KBM-7 (cell line): ENCODE measurements at regions not wholly inside any gene's neighbourhood (a gene's known extent, or its start where the extent isn't known, plus 50 kb on each side); places are given as distances from the start of the nearest gene placed in this dataset.

Experiments used
- DNase-seq: peaks from one replicate; pipeline ENCODE4 v3.0.0-alpha.2; 2015
- in situ Hi-C: fragments of 300-500 bp; cut with MboI; formaldehyde crosslinking; loops from 2 replicates; pipeline ENCODE4 v1.14.3; 2020; ENCODE audit warnings: low sequenced_read_pairs, low pct_unique_long_range_greater_than_20kb, mixed read lengths

DNA sequence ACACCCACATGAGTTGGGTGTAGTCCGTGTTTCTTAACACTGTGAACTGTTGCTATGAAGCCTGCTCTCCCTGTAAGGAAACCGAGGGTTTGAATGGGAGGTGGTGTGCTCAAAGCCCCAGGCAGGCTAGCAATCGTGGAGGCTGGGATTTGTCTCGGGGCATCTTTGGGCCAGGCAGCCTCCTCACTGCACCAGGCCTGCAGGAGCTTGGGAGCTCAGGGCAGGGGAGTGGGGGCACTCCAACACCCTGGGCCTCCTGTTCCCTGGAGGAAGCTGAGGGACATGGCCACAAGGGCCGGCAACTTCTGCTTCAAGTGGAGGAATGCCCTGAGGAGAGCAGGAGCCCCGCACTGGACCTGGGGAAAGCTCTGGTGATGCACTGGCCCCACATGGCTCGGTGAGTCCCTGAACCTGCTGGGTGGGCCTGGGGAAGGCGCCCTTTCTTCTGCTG lies 164.7 kb upstream of the B3GAT1 start:
- DNase-seq = no peak
- in situ Hi-C loops = no loop called here

DNA sequence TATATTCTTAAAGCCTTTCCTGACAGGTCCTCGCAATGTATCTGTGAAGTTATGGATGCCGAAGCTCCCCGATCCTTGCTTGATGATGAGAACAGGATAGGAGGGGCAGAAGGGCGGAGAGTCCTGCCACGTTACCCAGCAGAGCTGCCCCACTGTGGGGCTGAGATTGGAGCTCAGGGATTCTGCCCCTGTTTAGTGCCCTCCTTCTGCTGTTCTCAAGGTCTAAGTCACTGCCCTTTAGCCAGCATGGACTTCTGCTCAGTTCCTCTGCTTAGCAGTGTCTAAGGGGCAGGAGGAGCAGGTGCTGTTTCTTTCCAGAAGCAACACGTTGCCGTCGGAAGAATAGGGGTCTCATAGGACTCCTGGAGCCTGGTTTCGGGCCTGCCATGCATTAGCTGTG lies 164.2 kb upstream of the B3GAT1 start:
- in situ Hi-C loops = no loop called here
- no peak for DNase-seq

DNA sequence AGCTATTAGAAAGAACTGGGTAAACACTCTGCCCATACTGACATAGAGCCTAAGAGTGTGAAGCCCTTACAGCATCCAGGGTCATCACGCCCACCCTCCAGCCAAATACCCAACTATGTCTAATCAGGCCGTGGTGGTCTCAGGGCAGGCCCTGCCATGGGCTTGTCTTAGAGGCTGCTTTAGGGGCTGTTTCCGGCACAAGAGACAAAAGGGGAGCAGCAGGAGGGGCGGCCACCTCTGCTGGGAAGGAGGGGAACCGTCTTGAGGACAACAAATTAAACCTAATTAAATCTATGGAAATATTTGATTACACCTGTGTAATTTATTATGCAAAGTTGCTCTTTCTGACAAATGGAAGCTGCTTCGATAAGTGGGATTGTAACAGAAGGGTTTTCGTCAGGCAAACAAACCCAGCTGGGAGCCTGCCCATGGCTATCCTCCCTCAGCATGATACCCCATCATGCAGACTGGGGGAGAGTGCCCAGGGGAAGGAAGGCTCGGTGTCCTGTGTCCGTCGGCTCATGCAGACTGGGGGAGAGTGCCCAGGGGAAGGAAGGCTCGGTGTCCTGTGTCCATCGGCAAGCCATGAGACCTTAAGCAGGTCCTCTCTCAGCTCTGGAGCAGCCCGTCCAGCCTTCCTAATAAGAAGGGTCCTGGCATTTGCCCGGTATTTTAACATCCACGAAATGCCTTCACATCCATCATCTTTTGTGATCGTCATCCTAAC lies 163.6 kb upstream of the B3GAT1 start:
- DNase-seq = no peak
- in situ Hi-C loops = no loop called here

DNA sequence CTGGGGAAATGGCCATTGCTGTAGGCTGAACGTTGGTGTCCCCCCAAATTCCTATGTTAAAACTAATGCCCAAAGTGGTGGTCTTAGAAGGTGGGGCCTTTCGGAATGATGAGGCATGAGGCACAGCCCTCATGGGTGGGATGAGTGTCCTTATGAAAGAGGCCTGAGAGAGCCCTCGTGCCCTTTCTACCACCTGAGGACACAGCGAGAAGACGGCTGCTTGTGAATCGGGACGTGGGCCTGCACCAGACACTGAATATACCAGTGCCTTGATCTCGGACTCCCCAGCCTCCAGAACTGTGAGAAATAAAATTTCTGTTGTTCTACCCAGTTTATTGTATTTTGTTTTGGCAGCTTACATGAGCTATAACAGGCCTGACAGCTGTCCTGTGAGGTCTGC lies 162.9 kb upstream of the B3GAT1 start:
- in situ Hi-C loops = no loop called here
- DNase-seq = no peak

- no peak for DNase-seq
- in situ Hi-C loops = no loop called here
Measured at GRCh38 chr11:134574425-134574824, 162.4 kb upstream of the B3GAT1 start.

DNA sequence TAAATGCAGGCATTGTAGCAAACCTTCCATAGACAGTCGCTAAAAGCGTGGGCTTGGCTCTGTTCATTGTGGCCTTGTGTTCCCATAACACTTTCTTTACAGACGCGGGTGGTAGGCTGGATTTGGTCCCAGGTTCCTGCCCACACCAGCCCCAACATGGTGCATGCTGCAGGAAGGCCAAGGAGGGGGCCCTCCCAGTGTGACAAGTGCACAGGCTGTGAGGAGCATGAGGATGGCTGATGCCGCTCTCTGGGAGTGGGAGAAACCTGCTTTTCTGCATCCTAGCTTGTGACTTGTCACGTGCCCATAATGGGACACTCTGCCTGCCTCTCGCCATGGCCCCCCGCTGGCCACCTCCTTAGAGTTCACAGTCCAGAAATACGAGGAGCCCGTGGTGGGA lies 161.8 kb upstream of the B3GAT1 start:
- in situ Hi-C loops = no loop called here
- no peak for DNase-seq

- no peak for DNase-seq
- in situ Hi-C loops = no loop called here
Measured at GRCh38 chr11:134572741-134573675, 161.0 kb upstream of the B3GAT1 start.

GRCh38 chr11:134571301-134571700 lies 159.3 kb upstream of the B3GAT1 start:
- in situ Hi-C loops = no loop called here
- DNase-seq = no peak

GRCh38 chr11:134569195-134569594 lies 157.2 kb upstream of the B3GAT1 start:
- DNase-seq = no peak
- in situ Hi-C loops = no loop called here

GRCh38 chr11:134566311-134566710 lies 154.3 kb upstream of the B3GAT1 start:
- in situ Hi-C loops = no loop called here
- DNase-seq = no peak

GRCh38 chr11:134565343-134565891 lies 153.4 kb upstream of the B3GAT1 start:
- in situ Hi-C loops = no loop called here
- no peak for DNase-seq

GRCh38 chr11:134564472-134565200 lies 152.6 kb upstream of the B3GAT1 start:
- in situ Hi-C loops = no loop called here

GRCh38 chr11:134562941-134563471 lies 151.0 kb upstream of the B3GAT1 start:
- DNase-seq = no peak
- in situ Hi-C loops = no loop called here

More at GRCh38 chr11:134564472-134565200, 152.6 kb upstream of the B3GAT1 start:
- no peak for DNase-seq

DNA sequence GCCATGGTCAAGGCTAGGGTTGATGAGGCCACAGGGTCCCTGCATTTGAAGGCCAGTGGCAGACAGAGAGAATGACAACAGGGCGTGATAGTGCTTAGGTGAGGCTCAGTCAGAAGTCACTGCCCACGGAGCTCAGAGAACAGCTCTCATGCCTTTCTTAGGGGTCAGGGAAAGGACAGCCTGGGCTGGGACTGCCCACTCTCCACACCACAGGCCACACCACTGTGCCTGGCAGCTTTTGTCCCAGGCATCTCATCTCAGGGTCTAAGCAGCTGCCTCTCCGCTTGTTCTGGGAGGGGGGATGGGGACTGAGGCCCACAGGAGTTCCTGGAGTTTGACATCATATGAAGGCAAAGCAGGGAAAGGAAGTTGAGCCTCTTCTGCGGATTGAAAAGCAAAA lies 150.2 kb upstream of the B3GAT1 start:
- in situ Hi-C loops = no loop called here

GRCh38 chr11:134561331-134561720 lies 149.3 kb upstream of the B3GAT1 start:
- in situ Hi-C loops = no loop called here
- DNase-seq = no peak

More for the DNA sequence above, 150.2 kb upstream of the B3GAT1 start:
- DNase-seq = no peak

GRCh38 chr11:134560566-134561330 lies 148.7 kb upstream of the B3GAT1 start:
- no peak for DNase-seq
- in situ Hi-C loops = no loop called here

DNA sequence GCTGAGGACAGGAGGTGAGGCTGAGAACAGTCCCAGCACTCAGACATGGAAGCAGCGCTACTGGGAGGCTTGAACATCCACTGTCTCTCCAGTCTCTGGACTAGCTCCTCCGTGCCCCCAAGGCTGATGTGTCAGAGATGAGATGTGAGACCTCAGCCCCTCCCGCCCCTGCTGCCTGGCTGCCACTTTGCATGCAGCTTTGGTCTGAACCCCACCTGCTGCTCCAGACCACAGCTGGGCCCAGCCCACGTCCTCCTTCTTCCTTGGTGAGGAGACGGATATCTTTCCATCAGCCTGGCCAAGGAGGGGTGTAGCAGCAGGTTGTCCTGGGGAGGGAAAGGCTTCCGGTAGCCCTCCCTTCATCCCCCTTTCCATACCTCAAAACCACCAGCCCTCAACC lies 148.0 kb upstream of the B3GAT1 start:
- in situ Hi-C loops = no loop called here
- DNase-seq = no peak

GRCh38 chr11:134559602-134559962 lies 147.5 kb upstream of the B3GAT1 start:
- in situ Hi-C loops = no loop called here
- DNase-seq = peak; percentile 20
